ENCODE measurements at regions not wholly inside any gene's neighbourhood (a gene's known extent, or its start where the extent isn't known, plus 50 kb on each side); places are given as distances from the start of the nearest gene placed in this dataset.

- no peaks in the 10 kb centered on the region for H3K36me3 Mint-ChIP-seq
- no peak for ATAC-seq
- H3K4me3 Mint-ChIP-seq = no peak overlapping the region
- no peak for DNase-seq (ENCODE audit: low spot score)
- H3K9me3 Mint-ChIP-seq = peaks cover 17% of the 10 kb centered on the region
- CTCF ChIA-PET = no interaction called here
- POLR2A ChIA-PET = no interaction called here
- no peaks in the 10 kb centered on the region for H3K27me3 Mint-ChIP-seq (ENCODE audit: low read depth)
- no peak overlapping the region for H3K27ac Mint-ChIP-seq
- 0 out of 2 replicates have a peak, but pooled peaks cover under 1% of the 10 kb centered on the region for H3K4me1 Mint-ChIP-seq
- TF ChIP-seq SOX15 (CRISPR knock-in tag; IDR thresholded peaks at IDR 0.05) = no peak
- no peak for TF ChIP-seq JAZF1 (CRISPR knock-in tag; IDR thresholded peaks at IDR 0.05)
- TF ChIP-seq ZBTB43 (CRISPR knock-in tag; IDR thresholded peaks at IDR 0.05) = no peak
- no peak for TF ChIP-seq ETV6 (CRISPR knock-in tag; IDR thresholded peaks at IDR 0.05)
- TF ChIP-seq ZNF232 (CRISPR knock-in tag; IDR thresholded peaks at IDR 0.05) = no peak
- TF ChIP-seq FOXP1 (CRISPR knock-in tag; IDR thresholded peaks at IDR 0.05; ENCODE audit: borderline replicate concordance) = no peak
Observed at GRCh38 chr18:22504251-22505030, 86.7 kb upstream of the CTAGE1 start.

- no peaks in the 10 kb centered on the region for H3K27me3 Mint-ChIP-seq (ENCODE audit: low read depth)
- DNase-seq (ENCODE audit: low spot score) (no peak), ATAC-seq (no peak)
- POLR2A ChIA-PET = no interaction called here
- no peak overlapping the region for H3K27ac Mint-ChIP-seq
- CTCF ChIA-PET = no interaction called here
- TF ChIP-seq SOX15 (CRISPR knock-in tag; IDR thresholded peaks at IDR 0.05) = no peak
- no peak for TF ChIP-seq NR3C1 (CRISPR knock-in tag; conservative IDR thresholded peaks at IDR 0.05; ENCODE audit: low read depth)
- no peak for TF ChIP-seq ARID4B (CRISPR knock-in tag; IDR thresholded peaks at IDR 0.05; ENCODE audit: borderline replicate concordance)
- TF ChIP-seq ZNF512 (CRISPR knock-in tag; IDR thresholded peaks at IDR 0.05; ENCODE audit: borderline replicate concordance) = no peak
- TF ChIP-seq ZNF423 (CRISPR knock-in tag; IDR thresholded peaks at IDR 0.05) = no peak
- no peak for TF ChIP-seq ERG (CRISPR knock-in tag; IDR thresholded peaks at IDR 0.05)
- H3K4me3 Mint-ChIP-seq = no peak overlapping the region
- H3K9me3 Mint-ChIP-seq = peaks cover 13% of the 10 kb centered on the region
- no peaks in the 10 kb centered on the region for H3K36me3 Mint-ChIP-seq
- 0 out of 2 replicates have a peak, but pooled peaks cover 4% of the 10 kb centered on the region for H3K4me1 Mint-ChIP-seq
Observed at GRCh38 chr18:22505141-22505591, 87.5 kb upstream of the CTAGE1 start.

- peaks cover 1% of the 10 kb centered on the region for H3K9me3 Mint-ChIP-seq
- H3K36me3 Mint-ChIP-seq = no peaks in the 10 kb centered on the region
- H3K27me3 Mint-ChIP-seq (ENCODE audit: low read depth) = no peaks in the 10 kb centered on the region
- H3K27ac Mint-ChIP-seq = no peak overlapping the region
- DNase-seq (ENCODE audit: low spot score) = no peak
- POLR2A ChIA-PET = no interaction called here
- no peak overlapping the region for H3K4me3 Mint-ChIP-seq
- TF ChIP-seq E2F1 (CRISPR knock-in tag; IDR thresholded peaks at IDR 0.05) = no peak
- 0 out of 2 replicates have a peak, but pooled peaks cover 4% of the 10 kb centered on the region for H3K4me1 Mint-ChIP-seq
- CTCF ChIA-PET = no interaction called here
- no peak for ATAC-seq
Observed at GRCh38 chr18:22507055-22507454, 89.3 kb upstream of the CTAGE1 start.

Measured in WTC11 (cell line).